Lower lobe of right lung (tissue), 2 donors: ENCODE measurements at regions not wholly inside any gene's neighbourhood (a gene's known extent, or its start where the extent isn't known, plus 50 kb on each side); places are given as distances from the start of the nearest gene placed in this dataset.
"Not testable (repeated sequence)": the region's sequence is repeated elsewhere in the genome, so short reads cannot be mapped to it uniquely, and the experiment has no call there.

Experiments used
- ATAC-seq, 2 donors: fragments of 200-7000 bp; cut with Tn5 transposase; one replicate each; pipeline ENCODE4 v1.9.1; 2020 to 2022; ENCODE audit warnings: mild to moderate bottlenecking in 2 of 2, moderate library complexity in 2 of 2
- DNase-seq: peaks from one replicate; pipeline ENCODE4 v3.0.0-alpha.2; 2020
- H3K27ac ChIP-seq: fragments of 200-600 bp; one replicate; pipeline ENCODE4 v1.8.0; 2022
- H3K27me3 ChIP-seq: fragments of 200-600 bp; one replicate; pipeline ENCODE4 v1.8.0; 2022; ENCODE audit warnings: low read depth
- H3K36me3 ChIP-seq: fragments of 200-600 bp; one replicate; pipeline ENCODE4 v1.8.0; 2022; ENCODE audit warnings: mild to moderate bottlenecking
- H3K4me1 ChIP-seq: fragments of 200-600 bp; one replicate; pipeline ENCODE4 v1.8.0; 2022
- H3K4me3 ChIP-seq: fragments of 200-600 bp; one replicate; pipeline ENCODE4 v1.8.0; 2022; ENCODE audit warnings: mild to moderate bottlenecking
- H3K9me3 ChIP-seq: fragments of 200-600 bp; one replicate; pipeline ENCODE4 v1.8.0; 2022
- intact Hi-C: fragments of 100-400 bp; cut with DNase I; formaldehyde crosslinking; loops from one replicate; pipeline ENCODE4 v1.11.0; 2022
- TF ChIP-seq, protein P1 (sequence below): fragments of 200-600 bp; IDR thresholded peaks from one replicate; pipeline ENCODE4 v1.8.0; 2022; ENCODE audit warnings: antibody characterized with exemption, mild to moderate bottlenecking
- donor health status: DM: no; HTN: yes; CAD: no; lungs with severe emphysema.

- no peak for DNase-seq
- no peak for ATAC-seq
- TF ChIP-seq, protein P1, sequence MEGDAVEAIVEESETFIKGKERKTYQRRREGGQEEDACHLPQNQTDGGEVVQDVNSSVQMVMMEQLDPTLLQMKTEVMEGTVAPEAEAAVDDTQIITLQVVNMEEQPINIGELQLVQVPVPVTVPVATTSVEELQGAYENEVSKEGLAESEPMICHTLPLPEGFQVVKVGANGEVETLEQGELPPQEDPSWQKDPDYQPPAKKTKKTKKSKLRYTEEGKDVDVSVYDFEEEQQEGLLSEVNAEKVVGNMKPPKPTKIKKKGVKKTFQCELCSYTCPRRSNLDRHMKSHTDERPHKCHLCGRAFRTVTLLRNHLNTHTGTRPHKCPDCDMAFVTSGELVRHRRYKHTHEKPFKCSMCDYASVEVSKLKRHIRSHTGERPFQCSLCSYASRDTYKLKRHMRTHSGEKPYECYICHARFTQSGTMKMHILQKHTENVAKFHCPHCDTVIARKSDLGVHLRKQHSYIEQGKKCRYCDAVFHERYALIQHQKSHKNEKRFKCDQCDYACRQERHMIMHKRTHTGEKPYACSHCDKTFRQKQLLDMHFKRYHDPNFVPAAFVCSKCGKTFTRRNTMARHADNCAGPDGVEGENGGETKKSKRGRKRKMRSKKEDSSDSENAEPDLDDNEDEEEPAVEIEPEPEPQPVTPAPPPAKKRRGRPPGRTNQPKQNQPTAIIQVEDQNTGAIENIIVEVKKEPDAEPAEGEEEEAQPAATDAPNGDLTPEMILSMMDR, result no peak
These were observed 121.1 kb downstream of the MEX3B start for GRCh38 chr15:81924729-81925128.

DNA sequence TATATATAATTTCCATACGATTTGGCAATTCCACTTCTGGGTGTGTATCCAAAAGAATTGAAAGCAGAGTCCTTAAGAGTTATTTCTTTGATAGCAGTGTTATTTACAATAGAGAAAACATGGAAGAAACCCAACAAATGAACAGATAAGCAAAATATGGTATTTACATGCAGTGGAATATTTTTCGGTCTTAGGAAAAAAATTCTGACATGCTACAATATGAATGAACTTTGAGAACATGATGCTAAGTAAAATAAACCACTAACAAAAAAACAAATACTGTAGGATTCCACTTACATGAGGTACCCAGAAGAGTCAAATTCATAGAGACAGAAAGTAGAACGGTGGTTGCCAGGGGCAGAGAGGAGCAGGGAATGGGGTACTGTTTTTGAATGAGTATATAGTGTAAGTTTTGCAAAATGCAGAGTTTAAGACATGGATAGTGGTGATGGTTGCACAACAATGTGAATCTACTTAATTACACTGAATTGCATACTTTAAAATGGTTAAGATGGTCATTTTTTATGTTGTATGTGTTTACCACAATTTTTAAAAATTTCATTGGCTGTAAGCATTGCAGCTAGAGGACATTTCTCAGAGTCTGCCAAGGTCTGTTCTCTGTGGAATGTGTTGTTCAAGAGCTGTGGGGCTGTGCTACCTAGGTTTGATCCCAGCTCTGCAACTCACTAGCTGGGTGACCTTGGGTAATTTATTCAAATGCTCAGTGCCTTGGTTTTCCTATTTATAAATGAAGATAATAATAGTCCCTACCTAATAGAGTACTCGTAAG lies 122.1 kb downstream of the MEX3B start:
- Histone ChIP-seq H3K27me3 (no peaks in the 10 kb centered on the region), H3K4me3 (no peak overlapping the region), H3K36me3 (no peaks in the 10 kb centered on the region), H3K27ac (no peak overlapping the region), H3K4me1 (no peaks in the 10 kb centered on the region), H3K9me3 (peaks cover 12% of the 10 kb centered on the region)
- DNase-seq (no peak), ATAC-seq (no peak)
- intact Hi-C loops, result no loop called here
- TF ChIP-seq, protein P1, result no peak

More at GRCh38 chr15:81924729-81925128, 121.1 kb downstream of the MEX3B start:
- Histone ChIP-seq H3K4me3 (no peak overlapping the region), H3K27ac (no peak overlapping the region), H3K36me3 (no peaks in the 10 kb centered on the region), H3K9me3 (peaks cover 12% of the 10 kb centered on the region), H3K4me1 (no peaks in the 10 kb centered on the region), H3K27me3 (no peaks in the 10 kb centered on the region)
- intact Hi-C loops, result no loop called here

DNA sequence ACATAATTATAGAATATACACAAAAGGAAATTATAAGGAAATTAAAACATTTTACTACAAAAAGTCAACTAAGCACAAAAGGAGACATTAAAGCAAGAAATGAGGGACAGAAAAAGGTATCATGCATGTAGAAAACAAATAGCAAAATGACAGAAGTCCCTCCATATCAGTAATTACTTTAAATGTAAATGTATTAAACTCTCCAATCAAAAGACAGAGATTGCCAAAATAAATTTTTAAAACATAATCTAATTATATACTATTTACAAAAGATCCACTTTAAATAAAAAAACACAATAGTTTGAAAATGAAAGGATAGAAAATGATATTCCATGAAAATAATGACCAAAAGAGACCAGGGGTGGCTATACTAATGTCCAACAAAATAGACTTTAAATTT lies 123.7 kb downstream of the MEX3B start:
- intact Hi-C loops, result no loop called here
- no peak for ATAC-seq
- Histone ChIP-seq H3K27ac (no peak overlapping the region), H3K4me3 (no peak overlapping the region), H3K36me3 (no peaks in the 10 kb centered on the region), H3K4me1 (no peaks in the 10 kb centered on the region), H3K9me3 (peaks cover 12% of the 10 kb centered on the region), H3K27me3 (no peaks in the 10 kb centered on the region)
- TF ChIP-seq, protein P1, result no peak
- DNase-seq, result no peak

DNA sequence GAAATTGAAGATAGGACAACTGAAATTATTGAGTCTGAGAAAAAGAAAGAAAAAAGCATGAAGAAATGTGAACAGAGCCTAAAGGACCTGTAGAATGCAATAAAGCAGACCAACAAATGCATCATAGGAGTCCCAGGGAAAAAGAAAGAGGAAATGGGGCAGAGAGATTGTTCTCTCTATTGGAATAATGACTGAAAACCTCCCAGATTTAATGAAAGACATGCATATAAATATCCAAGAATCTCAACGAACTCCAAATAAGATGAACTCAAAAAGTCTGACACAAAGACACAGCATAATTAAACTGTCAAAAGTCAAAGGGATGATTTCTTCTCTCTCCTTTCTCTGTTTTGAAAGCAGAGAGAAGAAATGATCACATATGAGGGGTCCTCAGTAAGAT lies 124.7 kb downstream of the MEX3B start:
- H3K4me3 ChIP-seq, result no peak overlapping the region
- no peak for DNase-seq
- no peaks in the 10 kb centered on the region for H3K4me1 ChIP-seq
- no peaks in the 10 kb centered on the region for H3K36me3 ChIP-seq
- intact Hi-C loops, result no loop called here
- no peak overlapping the region for H3K27ac ChIP-seq
- H3K27me3 ChIP-seq, result no peaks in the 10 kb centered on the region
- peaks cover 12% of the 10 kb centered on the region for H3K9me3 ChIP-seq
- TF ChIP-seq, protein P1, result no peak
- ATAC-seq, result no peak

- ATAC-seq, H3K27me3 ChIP-seq, H3K27ac ChIP-seq, H3K36me3 ChIP-seq, DNase-seq, H3K4me1 ChIP-seq, intact Hi-C loops, H3K4me3 ChIP-seq: not testable (repeated sequence)
- H3K9me3 ChIP-seq, result peaks cover 12% of the 10 kb centered on the region
These were observed 127.1 kb downstream of the MEX3B start for GRCh38 chr15:81918767-81919166.

DNA sequence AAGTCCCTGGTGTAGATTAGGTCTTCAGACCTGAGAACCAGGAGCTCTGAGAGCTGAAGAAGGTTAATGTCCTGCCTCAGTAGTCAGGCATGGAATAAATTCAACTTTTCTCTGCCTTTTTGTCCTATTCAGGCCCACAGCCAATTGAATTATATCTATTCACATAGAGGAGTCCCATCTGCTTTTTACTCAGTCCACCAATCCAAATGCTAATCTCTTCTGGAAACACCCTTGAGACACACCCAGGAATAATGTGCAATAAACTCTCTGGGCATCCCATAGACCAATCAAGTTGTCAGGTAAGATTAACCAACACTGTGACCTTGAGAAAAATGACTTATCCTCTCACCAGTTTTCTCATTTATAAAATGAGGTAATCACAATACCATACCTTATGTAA lies 129.4 kb downstream of the MEX3B start:
- no peak overlapping the region for H3K4me3 ChIP-seq
- TF ChIP-seq, protein P1, result no peak
- no peaks in the 10 kb centered on the region for H3K4me1 ChIP-seq
- H3K36me3 ChIP-seq, result no peaks in the 10 kb centered on the region
- no peaks in the 10 kb centered on the region for H3K27me3 ChIP-seq
- peaks cover 11% of the 10 kb centered on the region for H3K9me3 ChIP-seq
- DNase-seq, result no peak
- no peak overlapping the region for H3K27ac ChIP-seq
- intact Hi-C loops, result no loop called here
- no peak for ATAC-seq
